Activated CD8-positive, alpha-beta T cell treated with anti-CD3 and anti-CD28 coated beads for 36 hours (primary cell): ENCODE measurements at regions not wholly inside any gene's neighbourhood (a gene's known extent, or its start where the extent isn't known, plus 50 kb on each side); places are given as distances from the start of the nearest gene placed in this dataset.

Experiments
- ATAC-seq: fragments of 200-7000 bp; cut with Tn5 transposase; one replicate; pipeline ENCODE4 v1.10.0; 2021; ENCODE audit warnings: mild to moderate bottlenecking, moderate library complexity
- CTCF ChIA-PET: fragments of 350-600 bp; sonication (Branson Sonifier 250); formaldehyde crosslinking; loops from one replicate; lab custom pipeline; 2021; ENCODE audit warnings: antibody characterized with exemption; lab: Charles Lee
- POLR2A ChIA-PET: fragments of 350-600 bp; sonication (Branson Sonifier 250); formaldehyde crosslinking; loops from one replicate; lab custom pipeline; 2021; ENCODE audit warnings: antibody characterized with exemption; lab: Charles Lee
- DNase-seq: peaks from one replicate; pipeline ENCODE4 v3.0.0-alpha.2; 2020
- H3K27ac Mint-ChIP-seq: one replicate; pipeline ENCODE4 v1.8.0; 2021; ENCODE audit warnings: mild to moderate bottlenecking, mixed read lengths
- H3K27me3 Mint-ChIP-seq: one replicate; pipeline ENCODE4 v1.8.0; 2021; ENCODE audit warnings: mixed read lengths
- H3K36me3 Mint-ChIP-seq: one replicate; pipeline ENCODE4 v1.8.0; 2021; ENCODE audit warnings: low read depth, mixed read lengths
- H3K4me1 Mint-ChIP-seq: one replicate; pipeline ENCODE4 v1.8.0; 2021; ENCODE audit warnings: low read depth, mixed read lengths
- H3K4me3 Mint-ChIP-seq: one replicate; pipeline ENCODE4 v1.8.0; 2021; ENCODE audit warnings: mild to moderate bottlenecking, moderate library complexity, mixed read lengths
- H3K9me3 Mint-ChIP-seq: one replicate; pipeline ENCODE4 v1.8.0; 2021; ENCODE audit warnings: mixed read lengths
- CTCF ChIP-seq: fragments of 200-600 bp; IDR thresholded peaks from one replicate; pipeline ENCODE4 v1.8.0; 2022; ENCODE audit warnings: antibody characterized with exemption, mild to moderate bottlenecking
- intact Hi-C: fragments of 100-400 bp; cut with micrococcal nuclease; formaldehyde crosslinking; loops from one replicate; pipeline ENCODE4 v1.10.0; 2022

- Mint-ChIP-seq H3K36me3 (no peaks in the 10 kb centered on the region), H3K27me3 (peaks cover 20% of the 10 kb centered on the region), H3K4me1 (peaks cover 3% of the 10 kb centered on the region), H3K4me3 (no peak overlapping the region), H3K27ac (no peak overlapping the region), H3K9me3 (no peaks in the 10 kb centered on the region)
- no peak for ATAC-seq
- no peak for DNase-seq
- TF ChIP-seq CTCF = no peak
- intact Hi-C loops = no loop called here
- ChIA-PET POLR2A (no interaction called here), CTCF (interaction anchor here (1.4 to 1.6 kb wide), 2 partner anchors 26 to 69 kb away, joined by 5 to 6 read pairs; no protein-coding TSS in a partner anchor)
Observed at GRCh38 chr4:100067255-100067654, 117.2 kb upstream of the H2AZ1 start.

- Mint-ChIP-seq H3K27me3 (peaks cover 10% of the 10 kb centered on the region), H3K4me3 (no peak overlapping the region), H3K36me3 (no peaks in the 10 kb centered on the region), H3K9me3 (no peaks in the 10 kb centered on the region), H3K4me1 (peaks cover 3% of the 10 kb centered on the region), H3K27ac (no peak overlapping the region)
- ATAC-seq (no peak), DNase-seq (no peak)
- TF ChIP-seq CTCF = peak; percentile 23
- intact Hi-C loops = no loop called here
- POLR2A ChIA-PET = no interaction called here
- CTCF ChIA-PET = interaction anchor here (0.6 kb wide), 1 partner anchor 65 kb away, joined by 4 read pairs; no protein-coding TSS in a partner anchor
Observed at GRCh38 chr4:100063355-100063754, 113.3 kb upstream of the H2AZ1 start.

DNA sequence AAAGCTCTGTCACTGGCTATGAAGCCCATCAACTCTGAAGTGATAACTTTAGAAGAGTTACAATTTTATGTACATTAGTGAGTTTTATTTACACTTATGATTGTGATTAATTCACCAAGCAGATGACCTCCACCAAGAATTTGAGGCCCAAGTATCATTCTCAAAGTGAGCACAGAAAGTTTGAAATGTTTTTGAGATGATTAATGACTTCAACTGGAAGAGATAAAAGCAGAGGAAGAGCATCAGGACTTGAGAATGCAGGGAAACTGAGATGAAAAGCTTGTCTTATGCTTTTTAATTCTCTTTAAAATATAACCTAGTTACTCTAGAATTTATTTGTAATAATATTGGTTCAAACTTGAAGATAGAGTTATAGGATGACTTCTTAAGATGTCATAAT is 112.8 kb upstream of the H2AZ1 start:
- intact Hi-C loops = no loop called here
- no peak overlapping the region for H3K27ac Mint-ChIP-seq
- H3K9me3 Mint-ChIP-seq = no peaks in the 10 kb centered on the region
- H3K4me3 Mint-ChIP-seq = no peak overlapping the region
- H3K4me1 Mint-ChIP-seq = peaks cover 3% of the 10 kb centered on the region
- H3K36me3 Mint-ChIP-seq = no peaks in the 10 kb centered on the region
- ATAC-seq = no peak
- TF ChIP-seq CTCF = no peak
- DNase-seq = no peak
- H3K27me3 Mint-ChIP-seq = peaks cover 8% of the 10 kb centered on the region
- POLR2A ChIA-PET = no interaction called here
- CTCF ChIA-PET = no interaction called here

DNA sequence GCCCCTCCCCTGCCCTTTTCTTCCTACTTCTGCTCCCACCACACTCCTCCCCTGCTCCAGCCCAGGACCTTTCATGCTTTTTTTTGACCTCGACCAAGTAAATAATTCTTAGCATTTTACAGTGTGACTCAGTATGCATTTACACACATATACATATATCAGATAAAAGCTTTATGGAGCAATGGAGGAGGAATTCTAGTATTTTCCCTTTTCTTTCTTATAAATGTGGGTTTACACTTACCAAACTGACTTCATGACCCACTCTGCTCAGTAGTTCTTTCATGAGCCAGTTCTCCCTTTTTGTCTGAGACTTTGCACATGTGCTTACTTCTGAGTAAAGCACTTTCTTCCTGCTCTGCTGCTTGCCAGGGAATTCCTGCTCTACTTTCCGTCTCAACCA is 111.8 kb upstream of the H2AZ1 start:
- Mint-ChIP-seq H3K27me3 (peaks cover 8% of the 10 kb centered on the region), H3K4me1 (peaks cover 3% of the 10 kb centered on the region), H3K27ac (no peak overlapping the region), H3K9me3 (no peaks in the 10 kb centered on the region), H3K4me3 (no peak overlapping the region), H3K36me3 (no peaks in the 10 kb centered on the region)
- ChIA-PET POLR2A (interaction anchor here (0.6 to 1.4 kb wide), 2 partner anchors 13 to 29 kb away, joined by 3 read pairs; no protein-coding TSS in a partner anchor), CTCF (interaction anchor here (1.2 kb wide), 1 partner anchor 34 kb away, joined by 4 read pairs; no protein-coding TSS in a partner anchor)
- no peak for TF ChIP-seq CTCF
- ATAC-seq = no peak
- no peak for DNase-seq
- intact Hi-C loops = no loop called here

GRCh38 chr4:100060765-100061416 is 110.8 kb upstream of the H2AZ1 start:
- CTCF ChIA-PET = interaction anchor here (1.1 to 1.2 kb wide), 2 partner anchors 33 to 35 kb away, joined by 4 to 6 read pairs; no protein-coding TSS in a partner anchor
- POLR2A ChIA-PET = interaction anchor here (1.4 kb wide), 1 partner anchor 14 kb away, joined by 3 read pairs; no protein-coding TSS in a partner anchor
- no peak for DNase-seq
- peaks cover 4% of the 10 kb centered on the region for H3K27me3 Mint-ChIP-seq
- no peaks in the 10 kb centered on the region for H3K9me3 Mint-ChIP-seq
- no peak overlapping the region for H3K27ac Mint-ChIP-seq
- no peak for TF ChIP-seq CTCF
- H3K4me3 Mint-ChIP-seq = no peak overlapping the region
- ATAC-seq = no peak
- peaks cover 3% of the 10 kb centered on the region for H3K4me1 Mint-ChIP-seq
- intact Hi-C loops = no loop called here
- H3K36me3 Mint-ChIP-seq = no peaks in the 10 kb centered on the region
